Glutamatergic neuron (in vitro differentiated cells): ENCODE measurements at regions not wholly inside any gene's neighbourhood (a gene's known extent, or its start where the extent isn't known, plus 50 kb on each side); places are given as distances from the start of the nearest gene placed in this dataset.

Experiments
- DNase-seq: peaks from one replicate; pipeline ENCODE4 v3.0.0; 2022
- H3K27ac Mint-ChIP-seq: one replicate; pipeline ENCODE4 v1.8.0; 2020; ENCODE audit warnings: mild to moderate bottlenecking, mixed read lengths, inconsistent platforms; ENCODE audit not compliant: unreplicated experiment
- H3K27me3 Mint-ChIP-seq: one replicate; pipeline ENCODE4 v1.8.0; 2020; ENCODE audit warnings: mild to moderate bottlenecking, moderate library complexity, mixed read lengths, inconsistent platforms; ENCODE audit not compliant: unreplicated experiment
- H3K36me3 Mint-ChIP-seq: one replicate; pipeline ENCODE4 v1.8.0; 2020; ENCODE audit warnings: mild to moderate bottlenecking, mixed read lengths, inconsistent platforms; ENCODE audit not compliant: unreplicated experiment
- H3K4me1 Mint-ChIP-seq: one replicate; pipeline ENCODE4 v1.8.0; 2020; ENCODE audit warnings: mild to moderate bottlenecking, low read depth, mixed read lengths, inconsistent platforms; ENCODE audit not compliant: unreplicated experiment
- H3K4me3 Mint-ChIP-seq: one replicate; pipeline ENCODE4 v1.8.0; 2020; ENCODE audit warnings: mild to moderate bottlenecking, mixed read lengths, inconsistent platforms; ENCODE audit not compliant: unreplicated experiment
- H3K9me3 Mint-ChIP-seq: one replicate; pipeline ENCODE4 v1.8.0; 2020; ENCODE audit warnings: mild to moderate bottlenecking, moderate library complexity, mixed read lengths, inconsistent platforms; ENCODE audit not compliant: unreplicated experiment
- TF ChIP-seq, protein P1 (sequence below): fragments of 200-600 bp; sonication (generic); IDR thresholded peaks from one replicate; pipeline ENCODE4 v1.5.0; 2021; ENCODE audit not compliant: partially characterized antibody, unreplicated experiment

DNA sequence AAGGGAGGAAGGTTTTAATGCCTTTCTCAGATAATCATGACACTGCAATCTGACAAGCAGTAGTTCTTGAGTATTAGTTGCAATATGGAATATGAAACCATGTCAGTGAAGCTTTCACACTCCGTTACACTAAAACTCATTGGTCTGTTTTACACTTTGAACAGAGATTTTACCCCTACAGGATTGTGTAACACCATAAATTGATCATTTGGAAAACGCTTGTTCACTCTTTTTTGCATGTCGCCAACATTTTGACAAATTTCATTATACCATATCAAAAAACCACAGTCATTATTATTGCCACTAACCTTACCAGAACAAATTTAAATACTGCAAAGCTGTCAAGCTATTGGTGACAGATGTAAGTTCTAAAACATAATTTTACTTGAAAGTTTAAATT, 404.8 kb upstream of the THBS1 start:
- Mint-ChIP-seq H3K36me3 (no peaks in the 10 kb centered on the region), H3K9me3 (no peaks in the 10 kb centered on the region), H3K4me3 (no peak overlapping the region)

DNA sequence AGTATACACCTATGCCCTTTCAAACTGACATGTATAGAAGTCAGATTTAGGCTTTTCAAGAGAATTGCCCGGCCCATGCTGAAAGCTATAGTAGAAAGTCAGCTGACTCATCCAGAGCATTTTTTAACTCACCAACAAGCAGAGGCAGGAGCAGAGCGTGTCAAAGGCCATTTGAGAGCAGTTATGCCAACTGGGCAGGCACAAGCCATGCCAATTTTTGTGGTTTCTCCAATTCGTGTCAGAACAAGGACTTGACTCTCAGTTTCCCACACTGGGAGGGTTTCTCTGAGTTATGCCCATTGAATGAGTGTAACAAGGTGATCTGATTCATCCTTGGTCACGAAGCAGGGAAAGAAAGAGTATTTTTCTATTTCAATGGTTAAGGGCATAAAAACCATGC, 403.3 kb upstream of the THBS1 start:
- DNase-seq: no peak
- H3K27me3 Mint-ChIP-seq: no peaks in the 10 kb centered on the region
- H3K4me1 Mint-ChIP-seq: no peaks in the 10 kb centered on the region
- H3K9me3 Mint-ChIP-seq: no peaks in the 10 kb centered on the region
- no peak overlapping the region for H3K27ac Mint-ChIP-seq
- TF ChIP-seq, protein P1, sequence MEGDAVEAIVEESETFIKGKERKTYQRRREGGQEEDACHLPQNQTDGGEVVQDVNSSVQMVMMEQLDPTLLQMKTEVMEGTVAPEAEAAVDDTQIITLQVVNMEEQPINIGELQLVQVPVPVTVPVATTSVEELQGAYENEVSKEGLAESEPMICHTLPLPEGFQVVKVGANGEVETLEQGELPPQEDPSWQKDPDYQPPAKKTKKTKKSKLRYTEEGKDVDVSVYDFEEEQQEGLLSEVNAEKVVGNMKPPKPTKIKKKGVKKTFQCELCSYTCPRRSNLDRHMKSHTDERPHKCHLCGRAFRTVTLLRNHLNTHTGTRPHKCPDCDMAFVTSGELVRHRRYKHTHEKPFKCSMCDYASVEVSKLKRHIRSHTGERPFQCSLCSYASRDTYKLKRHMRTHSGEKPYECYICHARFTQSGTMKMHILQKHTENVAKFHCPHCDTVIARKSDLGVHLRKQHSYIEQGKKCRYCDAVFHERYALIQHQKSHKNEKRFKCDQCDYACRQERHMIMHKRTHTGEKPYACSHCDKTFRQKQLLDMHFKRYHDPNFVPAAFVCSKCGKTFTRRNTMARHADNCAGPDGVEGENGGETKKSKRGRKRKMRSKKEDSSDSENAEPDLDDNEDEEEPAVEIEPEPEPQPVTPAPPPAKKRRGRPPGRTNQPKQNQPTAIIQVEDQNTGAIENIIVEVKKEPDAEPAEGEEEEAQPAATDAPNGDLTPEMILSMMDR: no peak
- no peak overlapping the region for H3K4me3 Mint-ChIP-seq
- H3K36me3 Mint-ChIP-seq: no peaks in the 10 kb centered on the region

More for the DNA sequence above, 404.8 kb upstream of the THBS1 start:
- no peak overlapping the region for H3K27ac Mint-ChIP-seq
- peaks cover 1% of the 10 kb centered on the region for H3K4me1 Mint-ChIP-seq
- TF ChIP-seq, protein P1: no peak
- no peaks in the 10 kb centered on the region for H3K27me3 Mint-ChIP-seq
- no peak for DNase-seq

DNA sequence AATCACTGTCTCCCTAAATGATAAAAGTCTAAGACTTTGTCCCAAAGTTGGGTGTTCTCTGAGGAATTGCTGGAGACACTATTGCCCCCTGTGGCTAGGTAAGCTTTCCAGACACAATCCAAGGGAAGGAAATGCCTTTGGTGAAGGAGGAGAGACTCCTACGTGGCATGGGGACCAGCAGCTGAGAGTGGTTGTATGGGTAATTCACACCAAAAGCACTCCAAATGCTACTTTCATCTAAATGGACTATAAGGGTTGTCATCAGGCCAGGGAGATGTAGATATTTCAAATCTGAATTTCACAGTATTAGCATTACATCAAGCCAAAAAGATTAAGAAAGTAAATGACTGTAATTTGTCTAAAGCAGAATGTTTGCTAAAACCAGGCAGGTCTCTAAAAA, 400.8 kb upstream of the THBS1 start:
- TF ChIP-seq, protein P1: no peak
- H3K36me3 Mint-ChIP-seq: no peaks in the 10 kb centered on the region
- no peaks in the 10 kb centered on the region for H3K4me1 Mint-ChIP-seq
- H3K27me3 Mint-ChIP-seq: no peaks in the 10 kb centered on the region
- no peak overlapping the region for H3K4me3 Mint-ChIP-seq
- no peak overlapping the region for H3K27ac Mint-ChIP-seq
- DNase-seq: no peak
- no peaks in the 10 kb centered on the region for H3K9me3 Mint-ChIP-seq

DNA sequence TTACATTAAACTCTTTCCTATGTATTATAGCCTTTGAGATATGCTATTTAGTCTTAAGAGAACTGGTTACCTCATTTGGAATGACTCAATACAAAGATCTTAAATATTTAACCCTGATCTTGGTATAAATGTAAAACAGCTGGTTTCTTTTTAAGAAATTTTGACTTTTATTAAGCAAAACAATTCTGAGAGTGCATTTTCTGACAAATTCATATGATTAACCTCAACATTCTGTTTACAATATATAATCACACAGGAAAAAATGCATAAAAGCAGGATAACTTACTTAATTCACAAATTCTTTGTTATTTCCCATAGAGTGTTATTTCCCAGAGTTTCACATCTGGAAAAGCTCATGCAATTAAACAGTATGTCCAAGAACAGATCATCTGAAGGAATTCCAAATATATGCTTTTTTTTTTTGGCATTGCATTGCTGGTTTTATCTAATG, 400.4 kb upstream of the THBS1 start:
- no peak overlapping the region for H3K4me3 Mint-ChIP-seq
- no peaks in the 10 kb centered on the region for H3K9me3 Mint-ChIP-seq
- no peaks in the 10 kb centered on the region for H3K4me1 Mint-ChIP-seq
- no peaks in the 10 kb centered on the region for H3K27me3 Mint-ChIP-seq
- TF ChIP-seq, protein P1: no peak
- no peak for DNase-seq
- H3K27ac Mint-ChIP-seq: no peak overlapping the region
- H3K36me3 Mint-ChIP-seq: no peaks in the 10 kb centered on the region

DNA sequence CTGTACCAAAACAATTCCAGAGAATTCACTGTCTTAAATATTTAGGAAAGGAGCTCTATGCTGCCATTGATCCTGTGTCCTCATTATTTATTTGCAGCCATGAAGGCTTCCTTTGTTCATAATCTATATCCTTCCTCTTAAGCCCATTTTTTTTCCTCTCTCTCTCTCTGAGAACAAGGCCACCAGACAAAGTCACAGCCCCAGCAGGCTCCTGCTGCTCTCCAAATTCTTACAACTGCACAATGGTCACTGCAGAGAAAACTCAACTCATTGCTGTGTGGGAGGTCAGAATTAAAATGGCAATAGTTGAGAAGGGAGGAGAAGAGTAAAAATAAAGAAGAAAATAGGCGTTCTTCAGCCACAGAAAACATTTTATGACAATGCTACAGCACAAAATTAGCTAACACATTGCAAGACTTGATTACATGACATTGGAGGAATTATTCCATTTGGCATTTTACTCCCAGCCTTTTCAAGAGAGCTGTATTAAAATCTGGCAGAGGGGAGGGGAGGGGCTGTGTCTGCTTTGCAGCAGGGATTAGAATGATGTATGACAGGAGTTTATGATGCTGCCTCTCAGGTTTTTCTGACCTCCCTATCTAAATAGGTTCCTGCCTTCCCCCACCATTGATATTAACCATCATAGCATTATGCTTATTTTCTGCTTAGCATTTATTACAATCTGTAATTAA, 399.7 kb upstream of the THBS1 start:
- no peak for DNase-seq
- H3K4me3 Mint-ChIP-seq: no peak overlapping the region
- no peaks in the 10 kb centered on the region for H3K4me1 Mint-ChIP-seq
- no peaks in the 10 kb centered on the region for H3K27me3 Mint-ChIP-seq
- no peak overlapping the region for H3K27ac Mint-ChIP-seq
- H3K9me3 Mint-ChIP-seq: no peaks in the 10 kb centered on the region
- no peaks in the 10 kb centered on the region for H3K36me3 Mint-ChIP-seq
- TF ChIP-seq, protein P1: no peak
